A549 (cell line): ENCODE measurements at regions not wholly inside any gene's neighbourhood (a gene's known extent, or its start where the extent isn't known, plus 50 kb on each side); places are given as distances from the start of the nearest gene placed in this dataset.

ENCODE experiments used
- ATAC-seq, 2 experiments: fragments of 200-7000 bp in 1 of 2; fragments of >200 bp in 1 of 2; cut with Nextera tagmentation in 1 of 2; cut with Tn5 transposase in 1 of 2; 3 replicates each; pipeline versions ENCODE4 v1.8.0 to v1.9.1; 2018 to 2020; ENCODE audit warnings: mild to moderate bottlenecking in 1 of 2, moderate library complexity in 1 of 2
- CTCF ChIA-PET: fragments of 300-600 bp; sonication (Branson Sonifier 250); formaldehyde crosslinking; extraction: SDS; loops from one replicate; lab custom pipeline; 2021; ENCODE audit warnings: antibody characterized with exemption, inconsistent platforms; lab: Yijun Ruan, JAX
- POLR2A ChIA-PET: fragments of 350-600 bp; formaldehyde crosslinking; extraction: SDS; loops from one replicate; lab custom pipeline; 2021; ENCODE audit warnings: antibody characterized with exemption, inconsistent platforms; lab: Yijun Ruan, JAX
- DNase-seq, 2 experiments: peaks; one replicate each; pipeline versions ENCODE4 v3.0.0 to v3.0.0-alpha.2; 2011 to 2016; ENCODE audit warnings: low read depth in 1 of 2, low spot score in 1 of 2
- FAIRE-seq: peaks from 2 replicates; lab custom pipeline; 2011; peaks lifted over from hg19 to GRCh38; lab: Jason Lieb, UNC
- H3K27ac ChIP-seq, 2 experiments: fragments of >200 bp; sonication (Bioruptor Twin); formaldehyde crosslinking; 3 replicates each; pipeline ENCODE4 v1.5.1; 2016 to 2017
- H3K4me1 ChIP-seq: fragments of >200 bp; sonication (Bioruptor Twin); formaldehyde crosslinking; 3 replicates; pipeline ENCODE4 v1.6.1; 2016
- H3K4me2 ChIP-seq: fragments of >200 bp; sonication (Bioruptor Twin); formaldehyde crosslinking; 3 replicates; pipeline ENCODE4 v1.6.1; 2016
- H3K4me3 ChIP-seq: fragments of >200 bp; sonication (Bioruptor Twin); formaldehyde crosslinking; 3 replicates; pipeline ENCODE4 v1.5.1; 2016
- H3K9me3 ChIP-seq: fragments of >200 bp; sonication (Bioruptor Twin); formaldehyde crosslinking; 3 replicates; pipeline ENCODE4 v1.6.1; 2016
- ATOH8 ChIP-seq: fragments of 250-450 bp; sonication (Bioruptor Pico); IDR thresholded peaks from 2 replicates; pipeline ENCODE4 v1.5.0; 2020; ENCODE audit warnings: low read depth, mild to moderate bottlenecking, moderate library complexity
- BCL3 ChIP-seq: fragments of >200 bp; sonication (Bioruptor Twin); formaldehyde crosslinking; IDR thresholded peaks from 3 replicates; pipeline ENCODE4 v1.6.1; 2016
- CBX2 ChIP-seq: fragments of 200-600 bp; sonication (generic); IDR thresholded peaks from 2 replicates; pipeline ENCODE4 v1.6.1; 2016; ENCODE audit warnings: low read depth, mild to moderate bottlenecking, borderline replicate concordance
- CEBPB ChIP-seq, 2 experiments: fragments of >200 bp in 1 of 2; sonication (Bioruptor Twin) in 1 of 2; formaldehyde crosslinking in 1 of 2; IDR thresholded peaks; 2 replicates each; pipeline ENCODE4 v1.6.1; 2012 to 2016
- CHD4 ChIP-seq: fragments of 200-600 bp; sonication (generic); IDR thresholded peaks from 2 replicates; pipeline ENCODE4 v1.6.1; 2016; ENCODE audit warnings: antibody characterized with exemption, mild to moderate bottlenecking, borderline replicate concordance
- CTCF ChIP-seq: fragments of >200 bp; sonication (Bioruptor Twin); formaldehyde crosslinking; IDR thresholded peaks from 3 replicates; pipeline ENCODE4 v1.5.1; 2016
- E2F6 ChIP-seq: IDR thresholded peaks from 2 replicates; pipeline ENCODE4 v1.6.1; 2012; ENCODE audit warnings: low read depth, borderline replicate concordance
- EHF ChIP-seq: fragments of 250-450 bp; sonication (Bioruptor Pico); IDR thresholded peaks from 2 replicates; pipeline ENCODE4 v1.5.0; 2020; ENCODE audit warnings: mild to moderate bottlenecking
- EHMT2 ChIP-seq: fragments of 200-600 bp; sonication (generic); IDR thresholded peaks from 2 replicates; pipeline ENCODE4 v1.6.1; 2016; ENCODE audit warnings: antibody characterized with exemption, low read depth, mild to moderate bottlenecking, moderate library complexity
- ESRRA ChIP-seq: fragments of 150-350 bp; IDR thresholded peaks from 2 replicates; pipeline ENCODE4 v1.6.1; 2014; ENCODE audit warnings: mild to moderate bottlenecking, low read length, borderline replicate concordance
- HEYL ChIP-seq: fragments of 250-450 bp; sonication (Bioruptor Pico); IDR thresholded peaks from 2 replicates; pipeline ENCODE4 v1.8.0; 2021; ENCODE audit warnings: mild to moderate bottlenecking, moderate library complexity
- HMGXB4 ChIP-seq: fragments of 250-450 bp; sonication (Bioruptor Pico); IDR thresholded peaks from 2 replicates; pipeline ENCODE4 v1.5.0; 2021; ENCODE audit warnings: mild to moderate bottlenecking, moderate library complexity, borderline replicate concordance
- HOXB5 ChIP-seq: fragments of 250-450 bp; sonication (Bioruptor Pico); IDR thresholded peaks from 2 replicates; pipeline ENCODE4 v1.5.0; 2020; ENCODE audit warnings: mild to moderate bottlenecking, moderate library complexity
- JUN ChIP-seq, 2 experiments: fragments of >200 bp; sonication (Bioruptor Twin); formaldehyde crosslinking; IDR thresholded peaks; 2 replicates in 1 of 2; 3 replicates in 1 of 2; pipeline ENCODE4 v1.6.1; 2016 to 2017
- KDM1A ChIP-seq: fragments of 200-600 bp; sonication (generic); IDR thresholded peaks from 2 replicates; pipeline ENCODE4 v1.6.1; 2016; ENCODE audit warnings: low read depth, mild to moderate bottlenecking
- KDM5A ChIP-seq: fragments of 200-600 bp; sonication (generic); IDR thresholded peaks from 2 replicates; pipeline ENCODE4 v1.6.1; 2016; ENCODE audit warnings: antibody characterized with exemption, mild to moderate bottlenecking
- MAFK ChIP-seq: fragments of 450-650 bp; IDR thresholded peaks from 2 replicates; pipeline ENCODE4 v1.6.1; 2014; ENCODE audit not compliant: partially characterized antibody
- MAX ChIP-seq: IDR thresholded peaks from 2 replicates; pipeline ENCODE4 v1.6.1; 2012
- MAZ ChIP-seq: fragments of 150-350 bp; IDR thresholded peaks from 2 replicates; pipeline ENCODE4 v1.6.1; 2014; ENCODE audit warnings: antibody characterized with exemption, low read depth, low read length, borderline replicate concordance
- MYC ChIP-seq: IDR thresholded peaks from 2 replicates; pipeline ENCODE4 v1.6.1; 2012; ENCODE audit warnings: mild to moderate bottlenecking, inconsistent platforms, low read length, improper control_type of control experiment, borderline replicate concordance
- NFE2L2 ChIP-seq: fragments of 150-350 bp; conservative IDR thresholded peaks from 2 replicates; pipeline ENCODE4 v1.6.1; 2014; ENCODE audit warnings: low read length
- NPAS2 ChIP-seq: fragments of 250-450 bp; sonication (Bioruptor Pico); IDR thresholded peaks from 2 replicates; pipeline ENCODE4 v1.8.0; 2022; ENCODE audit warnings: mild to moderate bottlenecking, moderate library complexity, borderline replicate concordance
- NR3C1 ChIP-seq: fragments of >200 bp; sonication (Bioruptor Twin); formaldehyde crosslinking; IDR thresholded peaks from 3 replicates; pipeline ENCODE4 v1.6.1; 2017
- POLR2A ChIP-seq: IDR thresholded peaks from 2 replicates; pipeline ENCODE4 v1.6.1; 2012; ENCODE audit warnings: mild to moderate bottlenecking, low read length
- RARB ChIP-seq: fragments of 250-450 bp; sonication (Bioruptor Pico); IDR thresholded peaks from 2 replicates; pipeline ENCODE4 v1.8.0; 2021; ENCODE audit warnings: mild to moderate bottlenecking, moderate library complexity
- RFX5 ChIP-seq: fragments of 450-650 bp; IDR thresholded peaks from 2 replicates; pipeline ENCODE4 v1.7.1; 2014; ENCODE audit warnings: antibody characterized with exemption, mild to moderate bottlenecking, moderate library complexity
- SMC3 ChIP-seq: fragments of >200 bp; sonication (Bioruptor Twin); formaldehyde crosslinking; IDR thresholded peaks from 3 replicates; pipeline ENCODE4 v1.6.1; 2018; ENCODE audit warnings: inconsistent platforms
- SREBF2 ChIP-seq: fragments of 450-650 bp; IDR thresholded peaks from 2 replicates; pipeline ENCODE4 v1.6.1; 2014; ENCODE audit warnings: mild to moderate bottlenecking, moderate library complexity
- TP53 ChIP-seq: fragments of 250-450 bp; sonication (Bioruptor Pico); IDR thresholded peaks from 2 replicates; pipeline ENCODE4 v1.5.0; 2021; ENCODE audit warnings: mild to moderate bottlenecking, moderate library complexity
- ZC3H11A ChIP-seq: fragments of 450-650 bp; IDR thresholded peaks from 2 replicates; pipeline ENCODE4 v1.6.1; 2014; ENCODE audit warnings: antibody characterized with exemption, mild to moderate bottlenecking
- ZNF302 ChIP-seq: fragments of 250-450 bp; sonication (Bioruptor Pico); IDR thresholded peaks from 2 replicates; pipeline ENCODE4 v1.9.0; 2021; ENCODE audit warnings: inconsistent platforms, mild to moderate bottlenecking, moderate library complexity
- WGBS: methylation state at CpG from one replicate; pipeline ENCODE4 v1.1.6; 2017; ENCODE audit errors: missing lambda C conversion rate; 5-methylcytosine and 5-hydroxymethylcytosine counted together

- POLR2A ChIA-PET, result no interaction called here
- no peak overlapping the region for H3K4me2 ChIP-seq
- no peak for FAIRE-seq
Observed at GRCh38 chr9:90502134-90502533, 140.5 kb downstream of the DIRAS2 start.

GRCh38 chr9:90504486-90504885, 138.1 kb downstream of the DIRAS2 start:
- POLR2A ChIA-PET, result no interaction called here
- FAIRE-seq, result no peak
- TF ChIP-seq CTCF (no peak), NPAS2 (no peak), EHMT2 (no peak), HOXB5 (CRISPR knock-in tag) (no peak), HMGXB4 (CRISPR knock-in tag) (no peak), TP53 (CRISPR knock-in tag) (no peak), ZC3H11A (no peak), ATOH8 (CRISPR knock-in tag) (no peak), MAFK (no peak), MAX (no peak), MYC (no peak), CBX2 (no peak), RARB (CRISPR knock-in tag) (no peak), CHD4 (no peak), MAZ (no peak), POLR2A (no peak), ESRRA (no peak)

More at GRCh38 chr9:90502134-90502533, 140.5 kb downstream of the DIRAS2 start:
- H3K4me1 ChIP-seq, result no peaks in the 10 kb centered on the region
- 0 out of 3 replicates have a peak, but pooled peaks cover 9% of the 10 kb centered on the region for H3K9me3 ChIP-seq
- no peak for DNase-seq
- no peak overlapping the region for H3K27ac ChIP-seq
- 41% methylated on average over 4 of the region's 4 CpGs for WGBS
- no peak overlapping the region for H3K4me3 ChIP-seq
- CTCF ChIA-PET, result interaction anchor here (1.2 kb wide), 1 partner anchor 276 kb away, joined by 3 read pairs; no protein-coding TSS in a partner anchor
- TF ChIP-seq E2F6, result no peak
- no peak for TF ChIP-seq ZNF302 (CRISPR knock-in tag)
- no peak for TF ChIP-seq SREBF2
- TF ChIP-seq HEYL (CRISPR knock-in tag), result no peak
- TF ChIP-seq CTCF, result no peak
- TF ChIP-seq SMC3, result no peak
- TF ChIP-seq JUN (IDR thresholded peaks at IDR 0.05), result no peak
- TF ChIP-seq CEBPB (IDR thresholded peaks at IDR 0.05), result no peak
- TF ChIP-seq KDM1A, result no peak
- TF ChIP-seq ESRRA, result no peak
- TF ChIP-seq NR3C1, result no peak
- TF ChIP-seq EHMT2, result no peak
- no peak for TF ChIP-seq EHF (CRISPR knock-in tag)
- TF ChIP-seq RFX5, result no peak
- TF ChIP-seq NFE2L2, result no peak
- TF ChIP-seq BCL3, result no peak
- no peak for TF ChIP-seq KDM5A
- ATAC-seq, result no peak

More at GRCh38 chr9:90504486-90504885, 138.1 kb downstream of the DIRAS2 start:
- CTCF ChIA-PET, result interaction anchor here (1.1 kb wide), 1 partner anchor 12 kb away, joined by 5 read pairs; no protein-coding TSS in a partner anchor
- Histone ChIP-seq H3K27ac (no peak overlapping the region), H3K9me3 (0 out of 3 replicates have a peak, but pooled peaks cover 9% of the 10 kb centered on the region), H3K4me1 (no peaks in the 10 kb centered on the region), H3K4me3 (no peak overlapping the region), H3K4me2 (no peak overlapping the region)
- DNase-seq, result no peak
- no peak for ATAC-seq
